Left ventricle myocardium inferior (tissue), 1 donor: ENCODE measurements at regions not wholly inside any gene's neighbourhood (a gene's known extent, or its start where the extent isn't known, plus 50 kb on each side); places are given as distances from the start of the nearest gene placed in this dataset.

Experiments used
- DNase-seq: peaks from one replicate; pipeline ENCODE4 v3.0.0-alpha.2; 2020
- H3K27ac ChIP-seq: fragments of 200-600 bp; replicated peaks from 2 replicates; pipeline ENCODE4 v1.8.0; 2021
- H3K27me3 ChIP-seq: fragments of 200-600 bp; 2 replicates; pipeline ENCODE4 v1.8.0; 2021; ENCODE audit warnings: low read depth
- H3K36me3 ChIP-seq: fragments of 200-600 bp; 2 replicates; pipeline ENCODE4 v1.8.0; 2021
- H3K4me1 ChIP-seq: fragments of 200-600 bp; 2 replicates; pipeline ENCODE4 v1.8.0; 2021
- H3K4me3 ChIP-seq: fragments of 200-600 bp; 2 replicates; pipeline ENCODE4 v1.8.0; 2021; ENCODE audit warnings: mild to moderate bottlenecking, moderate library complexity
- H3K9me3 ChIP-seq: fragments of 200-600 bp; replicated peaks from 2 replicates; pipeline ENCODE4 v1.8.0; 2021
- intact Hi-C: fragments of 100-400 bp; cut with micrococcal nuclease; formaldehyde crosslinking; loops from one replicate; pipeline ENCODE4 v1.11.0; 2022
- TF ChIP-seq, protein P1 (sequence below): fragments of 200-600 bp; IDR thresholded peaks from 2 replicates; pipeline ENCODE4 v1.8.0; 2021; ENCODE audit warnings: antibody characterized with exemption, mild to moderate bottlenecking, borderline replicate concordance
- donor health status: DM: no; HTN: yes; CAD: no; lungs with severe emphysema.

- H3K4me1 ChIP-seq = peaks cover 37% of the 10 kb centered on the region
- intact Hi-C loops = no loop called here
- no peak for DNase-seq
These were observed 122.1 kb downstream of the TMEM17 start for GRCh38 chr2:62383846-62384245.

GRCh38 chr2:62382757-62383156 is 123.2 kb downstream of the TMEM17 start:
- no peaks in the 10 kb centered on the region for H3K27me3 ChIP-seq
- no peaks in the 10 kb centered on the region for H3K9me3 ChIP-seq
- no peak overlapping the region for H3K27ac ChIP-seq
- intact Hi-C loops = no loop called here
- H3K4me1 ChIP-seq = peaks cover 37% of the 10 kb centered on the region
- H3K4me3 ChIP-seq = no peak overlapping the region
- no peak for DNase-seq
- no peaks in the 10 kb centered on the region for H3K36me3 ChIP-seq
- TF ChIP-seq, protein P1, sequence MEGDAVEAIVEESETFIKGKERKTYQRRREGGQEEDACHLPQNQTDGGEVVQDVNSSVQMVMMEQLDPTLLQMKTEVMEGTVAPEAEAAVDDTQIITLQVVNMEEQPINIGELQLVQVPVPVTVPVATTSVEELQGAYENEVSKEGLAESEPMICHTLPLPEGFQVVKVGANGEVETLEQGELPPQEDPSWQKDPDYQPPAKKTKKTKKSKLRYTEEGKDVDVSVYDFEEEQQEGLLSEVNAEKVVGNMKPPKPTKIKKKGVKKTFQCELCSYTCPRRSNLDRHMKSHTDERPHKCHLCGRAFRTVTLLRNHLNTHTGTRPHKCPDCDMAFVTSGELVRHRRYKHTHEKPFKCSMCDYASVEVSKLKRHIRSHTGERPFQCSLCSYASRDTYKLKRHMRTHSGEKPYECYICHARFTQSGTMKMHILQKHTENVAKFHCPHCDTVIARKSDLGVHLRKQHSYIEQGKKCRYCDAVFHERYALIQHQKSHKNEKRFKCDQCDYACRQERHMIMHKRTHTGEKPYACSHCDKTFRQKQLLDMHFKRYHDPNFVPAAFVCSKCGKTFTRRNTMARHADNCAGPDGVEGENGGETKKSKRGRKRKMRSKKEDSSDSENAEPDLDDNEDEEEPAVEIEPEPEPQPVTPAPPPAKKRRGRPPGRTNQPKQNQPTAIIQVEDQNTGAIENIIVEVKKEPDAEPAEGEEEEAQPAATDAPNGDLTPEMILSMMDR = no peak

More at GRCh38 chr2:62383846-62384245, 122.1 kb downstream of the TMEM17 start:
- Histone ChIP-seq H3K27me3 (no peaks in the 10 kb centered on the region), H3K27ac (no peak overlapping the region), H3K4me3 (no peak overlapping the region), H3K36me3 (no peaks in the 10 kb centered on the region), H3K9me3 (no peaks in the 10 kb centered on the region)
- TF ChIP-seq, protein P1 = no peak

- Histone ChIP-seq H3K4me1 (peaks cover 37% of the 10 kb centered on the region), H3K9me3 (no peaks in the 10 kb centered on the region), H3K27me3 (no peaks in the 10 kb centered on the region), H3K36me3 (no peaks in the 10 kb centered on the region), H3K4me3 (no peak overlapping the region), H3K27ac (peak overlapping the region; percentile 49)
- intact Hi-C loops = no loop called here
- no peak for DNase-seq
- TF ChIP-seq, protein P1 = no peak
These were observed 123.9 kb downstream of the TMEM17 start for GRCh38 chr2:62382122-62382521.

DNA sequence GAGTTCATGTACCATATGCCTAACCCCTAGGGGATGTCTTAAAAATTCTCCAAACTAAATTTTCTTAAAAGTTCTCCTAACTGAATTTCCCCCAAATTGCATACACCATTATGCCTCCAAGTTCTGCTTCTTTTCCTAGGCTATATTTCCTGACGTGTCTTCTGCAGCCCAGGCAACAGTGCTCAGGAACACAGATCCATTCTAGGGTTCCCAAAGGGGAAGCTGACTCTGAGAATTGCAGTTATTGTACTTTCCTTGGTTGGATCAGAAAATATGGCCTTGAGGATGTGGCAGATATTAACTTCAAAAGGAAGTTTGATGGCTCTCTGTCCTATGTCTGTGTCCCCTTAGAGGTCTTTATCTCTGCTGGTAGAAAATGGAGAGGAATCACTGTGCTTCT is 124.3 kb downstream of the TMEM17 start:
- no peaks in the 10 kb centered on the region for H3K27me3 ChIP-seq
- no peak for DNase-seq
- intact Hi-C loops = no loop called here
- no peak overlapping the region for H3K4me3 ChIP-seq
- no peaks in the 10 kb centered on the region for H3K9me3 ChIP-seq
- TF ChIP-seq, protein P1 = no peak
- H3K36me3 ChIP-seq = no peaks in the 10 kb centered on the region
- peaks cover 37% of the 10 kb centered on the region for H3K4me1 ChIP-seq
- H3K27ac ChIP-seq = peak overlapping the region; percentile 49

DNA sequence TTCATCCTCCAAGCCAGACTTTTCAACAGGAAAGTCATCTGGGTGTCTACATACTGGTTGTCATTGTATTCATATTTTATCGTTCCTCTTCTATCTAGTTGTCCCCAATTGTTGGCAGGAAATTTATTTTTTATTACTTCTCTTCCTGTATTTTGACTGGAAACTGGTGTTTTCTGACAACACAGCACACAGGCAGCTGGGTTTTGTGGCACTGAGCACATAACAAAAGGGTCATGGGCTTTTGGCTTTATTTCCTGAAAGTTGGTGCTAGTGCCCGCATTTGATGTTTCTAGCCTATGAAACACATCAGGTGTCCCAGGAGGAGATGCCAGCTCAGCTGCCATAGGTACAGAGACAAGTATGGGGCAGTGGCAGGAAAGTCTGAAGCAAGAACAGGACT is 126.4 kb downstream of the TMEM17 start:
- Histone ChIP-seq H3K36me3 (no peaks in the 10 kb centered on the region), H3K4me1 (peaks cover 37% of the 10 kb centered on the region), H3K27ac (no peak overlapping the region), H3K9me3 (no peaks in the 10 kb centered on the region), H3K27me3 (no peaks in the 10 kb centered on the region), H3K4me3 (no peak overlapping the region)
- TF ChIP-seq, protein P1 = no peak
- DNase-seq = no peak
- intact Hi-C loops = no loop called here

GRCh38 chr2:62375113-62375420 is 130.9 kb downstream of the TMEM17 start:
- TF ChIP-seq, protein P1 = no peak
- intact Hi-C loops = no loop called here
- Histone ChIP-seq H3K4me3 (no peak overlapping the region), H3K27ac (no peak overlapping the region), H3K36me3 (no peaks in the 10 kb centered on the region), H3K4me1 (peaks cover 8% of the 10 kb centered on the region), H3K27me3 (no peaks in the 10 kb centered on the region), H3K9me3 (peaks cover 17% of the 10 kb centered on the region)
- DNase-seq = no peak
